Activated T-cell treated with anti-CD3 and anti-CD28 coated beads for 24 hours (primary cell): ENCODE measurements at regions not wholly inside any gene's neighbourhood (a gene's known extent, or its start where the extent isn't known, plus 50 kb on each side); places are given as distances from the start of the nearest gene placed in this dataset.
A peak's percentile ranks its signal among the peaks of the same experiment; 100 is the strongest.

Experiments
- DNase-seq: peaks from one replicate; pipeline ENCODE4 v3.0.0-alpha.2; 2020; ENCODE audit warnings: low read depth

- no peak for DNase-seq
These were observed 194.0 kb downstream of the TOMM20 start for GRCh38 chr1:234934611-234935033.

- DNase-seq = no peak
These were observed 195.2 kb downstream of the TOMM20 start for GRCh38 chr1:234933475-234933874.

GRCh38 chr1:234932511-234933430 is 195.9 kb downstream of the TOMM20 start:
- DNase-seq = no peak

GRCh38 chr1:234932106-234932505 is 196.5 kb downstream of the TOMM20 start:
- DNase-seq = no peak

- no peak for DNase-seq
These were observed 197.1 kb downstream of the TOMM20 start for GRCh38 chr1:234931404-234931973.

- DNase-seq = no peak
These were observed 199.3 kb downstream of the TOMM20 start for GRCh38 chr1:234929369-234929768.

GRCh38 chr1:234928642-234929041 is 200.0 kb downstream of the TOMM20 start:
- DNase-seq = no peak

- DNase-seq = no peak
These were observed 200.5 kb downstream of the TOMM20 start for GRCh38 chr1:234927971-234928640.

GRCh38 chr1:234927312-234927970 is 201.2 kb downstream of the TOMM20 start:
- DNase-seq = no peak

GRCh38 chr1:234926559-234927311 is 201.9 kb downstream of the TOMM20 start:
- peak; percentile 28 for DNase-seq

- DNase-seq = no peak
These were observed 202.4 kb downstream of the TOMM20 start for GRCh38 chr1:234926264-234926558.

- DNase-seq = no peak
These were observed 203.0 kb downstream of the TOMM20 start for GRCh38 chr1:234925440-234926263.

GRCh38 chr1:234924450-234925355 is 203.9 kb downstream of the TOMM20 start:
- DNase-seq = no peak

- no peak for DNase-seq
These were observed 205.0 kb downstream of the TOMM20 start for GRCh38 chr1:234923626-234924025.

- DNase-seq = no peak
These were observed 205.7 kb downstream of the TOMM20 start for GRCh38 chr1:234922987-234923386.

GRCh38 chr1:234921266-234922062 is 207.2 kb downstream of the TOMM20 start:
- DNase-seq = no peak

- DNase-seq = no peak
These were observed 207.8 kb downstream of the TOMM20 start for GRCh38 chr1:234920843-234921140.

- DNase-seq = no peak
These were observed 208.3 kb downstream of the TOMM20 start for GRCh38 chr1:234920136-234920842.
